ENCODE measurements at regions not wholly inside any gene's neighbourhood (a gene's known extent, or its start where the extent isn't known, plus 50 kb on each side); places are given as distances from the start of the nearest gene placed in this dataset.

GRCh38 chr12:88969127-88969526, 383.2 kb downstream of the DUSP6 start (continued):
- no peak for TF ChIP-seq BCL3 (IDR thresholded peaks at IDR 0.05)
- no peak for TF ChIP-seq KDM1A (IDR thresholded peaks at IDR 0.05; ENCODE audit: low read depth)
- TF ChIP-seq RCOR1 (IDR thresholded peaks at IDR 0.05; ENCODE audit: low read depth, low read length) = no peak

- no peak for ATAC-seq
- ChIA-PET POLR2A (no interaction called here), CTCF (interaction anchor here (0.5 kb wide), 1 partner anchor 1986 kb away, joined by 3 read pairs; no protein-coding TSS in a partner anchor)
- 87% methylated on average over 2 of the region's 2 CpGs for WGBS (ENCODE audit: missing lambda C conversion rate)
- Histone ChIP-seq H3K9me3 (no peaks in the 10 kb centered on the region), H3K4me2 (no peak overlapping the region), H3K27ac (no peak overlapping the region), H3K4me1 (no peaks in the 10 kb centered on the region), H3K4me3 (no peak overlapping the region)
- no peak for DNase-seq (ENCODE audit: low read depth in 1 of 2, low spot score in 1 of 2)
- no peak for TF ChIP-seq FOSL2 (IDR thresholded peaks at IDR 0.05)
- TF ChIP-seq FOSL2 (CRISPR knock-in tag; IDR thresholded peaks at IDR 0.05) = peak; percentile 38; the same call in 1 of the 2 replicates
- TF ChIP-seq CHD2 (IDR thresholded peaks at IDR 0.05; ENCODE audit: low read length, partially characterized antibody) = no peak
- no peak for FAIRE-seq
Observed at GRCh38 chr12:88960213-88960878, 380.1 kb upstream of the KITLG start.

- no peak for FAIRE-seq
- Histone ChIP-seq H3K4me3 (no peak overlapping the region), H3K27ac (no peak overlapping the region), H3K9me3 (no peaks in the 10 kb centered on the region), H3K4me2 (no peak overlapping the region), H3K4me1 (no peaks in the 10 kb centered on the region)
- CTCF ChIA-PET = interaction anchor here (0.7 to 1.0 kb wide), 2 partner anchors 23 to 82 kb away, joined by 3 read pairs; no protein-coding TSS in a partner anchor
- ATAC-seq = no peak
- DNase-seq (ENCODE audit: low read depth in 1 of 2, low spot score in 1 of 2) = no peak
- POLR2A ChIA-PET = no interaction called here
- no peak for TF ChIP-seq MYC (IDR thresholded peaks at IDR 0.05; ENCODE audit: borderline replicate concordance, low read length)
- no peak for TF ChIP-seq HOXA7 (CRISPR knock-in tag; IDR thresholded peaks at IDR 0.05)
Observed at GRCh38 chr12:88958946-88959345, 378.7 kb upstream of the KITLG start.

GRCh38 chr12:88958153-88958552, 377.9 kb upstream of the KITLG start:
- Histone ChIP-seq H3K4me3 (no peak overlapping the region), H3K4me2 (no peak overlapping the region), H3K27ac (no peak overlapping the region), H3K4me1 (0 out of 3 replicates have a peak, but pooled peaks cover under 1% of the 10 kb centered on the region), H3K9me3 (no peaks in the 10 kb centered on the region)
- ATAC-seq = no peak
- DNase-seq (ENCODE audit: low read depth in 1 of 2, low spot score in 1 of 2) = no peak
- CTCF ChIA-PET = interaction anchor here (0.5 to 1.7 kb wide), 3 partner anchors 9 to 470 kb away, joined by 3 read pairs; no protein-coding TSS in a partner anchor
- TF ChIP-seq ESRRA (IDR thresholded peaks at IDR 0.05; ENCODE audit: borderline replicate concordance, low read length) (no peak), ZFP36 (IDR thresholded peaks at IDR 0.05; ENCODE audit: borderline replicate concordance, partially characterized antibody) (no peak), RNF2 (IDR thresholded peaks at IDR 0.05; ENCODE audit: borderline replicate concordance, low read depth) (no peak), NFE2L2 (conservative IDR thresholded peaks at IDR 0.05; ENCODE audit: low read length) (no peak), CHD2 (IDR thresholded peaks at IDR 0.05; ENCODE audit: low read length, partially characterized antibody) (no peak), BHLHE40 (IDR thresholded peaks at IDR 0.05; ENCODE audit: low read depth, low read length) (no peak), ATOH8 (CRISPR knock-in tag; IDR thresholded peaks at IDR 0.05; ENCODE audit: low read depth) (no peak)
- FAIRE-seq = peak; percentile 68
- POLR2A ChIA-PET = no interaction called here

GRCh38 chr12:88957358-88957757, 377.1 kb upstream of the KITLG start:
- TF ChIP-seq USF2 (IDR thresholded peaks at IDR 0.05) = peak; percentile 84
- TF ChIP-seq FOXS1 (CRISPR knock-in tag; IDR thresholded peaks at IDR 0.05) = no peak
- no peak for TF ChIP-seq RNF2 (IDR thresholded peaks at IDR 0.05; ENCODE audit: borderline replicate concordance, low read depth)
- CTCF ChIA-PET = interaction anchor here (1.7 kb wide), 1 partner anchor 10 kb away, joined by 3 read pairs; no protein-coding TSS in a partner anchor
- ATAC-seq (0 out of 6 replicates have a peak, but pooled peaks of 1 of the 2 experiments have one; percentile 21), FAIRE-seq (no peak), DNase-seq (ENCODE audit: low read depth in 1 of 2, low spot score in 1 of 2) (no peak)
- POLR2A ChIA-PET = no interaction called here
- no peak overlapping the region for H3K4me2 ChIP-seq
- no peak overlapping the region for H3K27ac ChIP-seq
- WGBS (ENCODE audit: missing lambda C conversion rate) = 62% methylated on average over 3 of the region's 3 CpGs
- peaks cover 9% of the 10 kb centered on the region; the same call in 2 of the 3 replicates for H3K4me1 ChIP-seq
- H3K9me3 ChIP-seq = no peaks in the 10 kb centered on the region
- no peak overlapping the region for H3K4me3 ChIP-seq
